Panc1 (cell line): ENCODE measurements at regions not wholly inside any gene's neighbourhood (a gene's known extent, or its start where the extent isn't known, plus 50 kb on each side); places are given as distances from the start of the nearest gene placed in this dataset.

Experiments
- POLR2AphosphoS5 ChIP-seq: IDR thresholded peaks from 2 replicates; pipeline ENCODE4 v1.6.1; 2012; ENCODE audit warnings: mild to moderate bottlenecking, low read depth, low read length, moderate library complexity
- SIN3A ChIP-seq: IDR thresholded peaks from 2 replicates; pipeline ENCODE4 v1.6.1; 2012; ENCODE audit warnings: low read depth, mild to moderate bottlenecking, low read length, moderate library complexity, borderline replicate concordance; ENCODE audit not compliant: insufficient read depth
- TCF7L2 ChIP-seq: IDR thresholded peaks from 2 replicates; pipeline ENCODE4 v1.6.1; 2011; ENCODE audit warnings: mild to moderate bottlenecking, low read depth, low read length, inconsistent platforms
- TF ChIP-seq, protein P1 (sequence below): fragments of 450-650 bp; IDR thresholded peaks from 2 replicates; pipeline ENCODE4 v1.5.1; 2017; ENCODE audit warnings: mild to moderate bottlenecking
- TF ChIP-seq, protein P2 (sequence below), 2 experiments: IDR thresholded peaks; 2 replicates each; pipeline ENCODE4 v1.6.1; 2011 to 2012; ENCODE audit warnings: low read depth in 2 of 2, control low read depth in 1 of 2, low read length in 1 of 2, mild to moderate bottlenecking in 1 of 2, moderate library complexity in 1 of 2; ENCODE audit not compliant: insufficient read depth in 1 of 2

DNA sequence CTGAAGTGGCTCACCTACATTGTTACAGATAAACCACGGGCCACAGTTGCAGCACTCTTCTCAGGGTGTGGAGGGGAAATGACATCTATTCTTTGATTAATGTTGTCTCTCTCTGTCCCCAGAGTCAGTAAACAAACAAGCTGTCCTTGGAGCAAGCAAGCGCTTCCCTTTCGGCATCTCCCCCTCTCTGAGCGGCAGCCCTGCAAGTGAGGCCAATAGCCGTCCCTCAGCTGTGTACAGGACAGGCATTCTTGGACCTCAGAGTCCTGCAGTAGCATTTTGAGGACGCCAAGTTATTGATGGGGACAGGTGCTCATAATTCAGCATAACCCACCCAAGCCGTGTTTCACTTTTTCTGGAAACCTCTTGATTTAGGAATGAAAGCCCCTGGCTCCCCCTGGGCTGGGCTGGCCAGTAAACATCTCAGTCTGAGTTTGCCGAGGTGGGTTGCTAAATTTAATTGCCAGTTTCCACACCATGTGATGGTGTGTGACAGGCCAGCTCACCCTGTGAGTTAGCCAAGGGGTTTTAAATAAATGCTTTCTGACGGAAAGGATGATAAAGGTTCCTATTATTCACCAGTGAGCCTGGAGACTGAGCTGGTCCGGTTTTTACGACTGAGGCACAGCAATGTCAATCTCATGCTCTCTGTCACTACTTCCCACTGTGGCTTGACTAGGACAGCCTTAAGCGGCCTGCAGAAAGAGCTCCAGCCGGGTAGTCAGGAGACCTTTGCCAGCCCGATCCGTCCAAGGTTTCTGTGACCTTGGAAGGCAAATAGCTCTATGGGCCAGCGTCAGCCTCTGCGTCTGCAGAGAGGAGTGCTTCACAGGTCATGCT is 214.8 kb upstream of the RREB1 start:
- TF ChIP-seq, protein P1, sequence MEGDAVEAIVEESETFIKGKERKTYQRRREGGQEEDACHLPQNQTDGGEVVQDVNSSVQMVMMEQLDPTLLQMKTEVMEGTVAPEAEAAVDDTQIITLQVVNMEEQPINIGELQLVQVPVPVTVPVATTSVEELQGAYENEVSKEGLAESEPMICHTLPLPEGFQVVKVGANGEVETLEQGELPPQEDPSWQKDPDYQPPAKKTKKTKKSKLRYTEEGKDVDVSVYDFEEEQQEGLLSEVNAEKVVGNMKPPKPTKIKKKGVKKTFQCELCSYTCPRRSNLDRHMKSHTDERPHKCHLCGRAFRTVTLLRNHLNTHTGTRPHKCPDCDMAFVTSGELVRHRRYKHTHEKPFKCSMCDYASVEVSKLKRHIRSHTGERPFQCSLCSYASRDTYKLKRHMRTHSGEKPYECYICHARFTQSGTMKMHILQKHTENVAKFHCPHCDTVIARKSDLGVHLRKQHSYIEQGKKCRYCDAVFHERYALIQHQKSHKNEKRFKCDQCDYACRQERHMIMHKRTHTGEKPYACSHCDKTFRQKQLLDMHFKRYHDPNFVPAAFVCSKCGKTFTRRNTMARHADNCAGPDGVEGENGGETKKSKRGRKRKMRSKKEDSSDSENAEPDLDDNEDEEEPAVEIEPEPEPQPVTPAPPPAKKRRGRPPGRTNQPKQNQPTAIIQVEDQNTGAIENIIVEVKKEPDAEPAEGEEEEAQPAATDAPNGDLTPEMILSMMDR: no peak
- TF ChIP-seq POLR2AphosphoS5 (no peak), TCF7L2 (no peak), SIN3A (no peak)
- TF ChIP-seq, protein P2, sequence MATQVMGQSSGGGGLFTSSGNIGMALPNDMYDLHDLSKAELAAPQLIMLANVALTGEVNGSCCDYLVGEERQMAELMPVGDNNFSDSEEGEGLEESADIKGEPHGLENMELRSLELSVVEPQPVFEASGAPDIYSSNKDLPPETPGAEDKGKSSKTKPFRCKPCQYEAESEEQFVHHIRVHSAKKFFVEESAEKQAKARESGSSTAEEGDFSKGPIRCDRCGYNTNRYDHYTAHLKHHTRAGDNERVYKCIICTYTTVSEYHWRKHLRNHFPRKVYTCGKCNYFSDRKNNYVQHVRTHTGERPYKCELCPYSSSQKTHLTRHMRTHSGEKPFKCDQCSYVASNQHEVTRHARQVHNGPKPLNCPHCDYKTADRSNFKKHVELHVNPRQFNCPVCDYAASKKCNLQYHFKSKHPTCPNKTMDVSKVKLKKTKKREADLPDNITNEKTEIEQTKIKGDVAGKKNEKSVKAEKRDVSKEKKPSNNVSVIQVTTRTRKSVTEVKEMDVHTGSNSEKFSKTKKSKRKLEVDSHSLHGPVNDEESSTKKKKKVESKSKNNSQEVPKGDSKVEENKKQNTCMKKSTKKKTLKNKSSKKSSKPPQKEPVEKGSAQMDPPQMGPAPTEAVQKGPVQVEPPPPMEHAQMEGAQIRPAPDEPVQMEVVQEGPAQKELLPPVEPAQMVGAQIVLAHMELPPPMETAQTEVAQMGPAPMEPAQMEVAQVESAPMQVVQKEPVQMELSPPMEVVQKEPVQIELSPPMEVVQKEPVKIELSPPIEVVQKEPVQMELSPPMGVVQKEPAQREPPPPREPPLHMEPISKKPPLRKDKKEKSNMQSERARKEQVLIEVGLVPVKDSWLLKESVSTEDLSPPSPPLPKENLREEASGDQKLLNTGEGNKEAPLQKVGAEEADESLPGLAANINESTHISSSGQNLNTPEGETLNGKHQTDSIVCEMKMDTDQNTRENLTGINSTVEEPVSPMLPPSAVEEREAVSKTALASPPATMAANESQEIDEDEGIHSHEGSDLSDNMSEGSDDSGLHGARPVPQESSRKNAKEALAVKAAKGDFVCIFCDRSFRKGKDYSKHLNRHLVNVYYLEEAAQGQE (IDR thresholded peaks at IDR 0.05; ENCODE audit: insufficient read depth in 1 of 2, low read depth in 2 of 2, low read length in 1 of 2): no peak
